KOPT-K1 (cell line): ENCODE measurements at regions not wholly inside any gene's neighbourhood (a gene's known extent, or its start where the extent isn't known, plus 50 kb on each side); places are given as distances from the start of the nearest gene placed in this dataset.

Experiments used
- H3K27ac ChIP-seq: fragments of 200-600 bp; sonication (generic); 2 replicates; pipeline ENCODE4 v1.5.1; 2016; ENCODE audit warnings: antibody characterized with exemption, mild to moderate bottlenecking, low read depth, low read length; ENCODE audit not compliant: poor library complexity, severe bottlenecking
- H3K36me3 ChIP-seq: fragments of 200-600 bp; sonication (generic); 2 replicates; pipeline ENCODE4 v1.5.1; 2017; ENCODE audit warnings: antibody characterized with exemption, mild to moderate bottlenecking, low read length, moderate library complexity; ENCODE audit not compliant: insufficient read depth
- H3K9me3 ChIP-seq: fragments of 200-600 bp; sonication (generic); 2 replicates; pipeline ENCODE4 v1.5.1; 2017; ENCODE audit warnings: antibody characterized with exemption, low read length, mild to moderate bottlenecking; ENCODE audit not compliant: insufficient read depth, poor library complexity, severe bottlenecking

GRCh38 chr11:127552446-127552845 is 551.9 kb upstream of the KIRREL3 start:
- Histone ChIP-seq H3K9me3 (no peaks in the 10 kb centered on the region), H3K27ac (no peak overlapping the region), H3K36me3 (no peaks in the 10 kb centered on the region)

- Histone ChIP-seq H3K36me3 (no peaks in the 10 kb centered on the region), H3K27ac (no peak overlapping the region), H3K9me3 (no peaks in the 10 kb centered on the region)
Measured at GRCh38 chr11:127531167-127531566, 530.6 kb upstream of the KIRREL3 start.

DNA sequence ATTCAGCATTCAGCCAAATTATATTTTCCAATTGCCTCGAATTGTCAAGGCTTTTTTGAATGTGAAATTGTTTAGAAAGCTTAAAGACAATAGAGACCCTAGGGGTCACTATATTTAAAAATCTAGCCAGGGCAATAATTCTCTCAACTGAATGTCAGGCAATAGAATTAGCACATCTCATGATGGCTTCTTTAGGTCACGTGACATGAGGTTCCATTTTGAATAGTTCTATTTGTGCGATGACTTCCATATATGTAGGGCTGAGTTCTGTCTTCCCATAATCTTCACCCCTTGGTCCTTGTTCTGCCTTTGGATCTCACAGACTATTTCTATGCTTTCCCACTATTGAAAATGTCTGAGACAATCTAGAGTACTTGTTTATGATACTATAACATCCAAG is 527.7 kb upstream of the KIRREL3 start:
- no peaks in the 10 kb centered on the region for H3K9me3 ChIP-seq
- no peaks in the 10 kb centered on the region for H3K36me3 ChIP-seq
- no peak overlapping the region for H3K27ac ChIP-seq

- Histone ChIP-seq H3K9me3 (no peaks in the 10 kb centered on the region), H3K36me3 (no peaks in the 10 kb centered on the region), H3K27ac (no peak overlapping the region)
Measured at GRCh38 chr11:127524618-127525017, 524.0 kb upstream of the KIRREL3 start.

DNA sequence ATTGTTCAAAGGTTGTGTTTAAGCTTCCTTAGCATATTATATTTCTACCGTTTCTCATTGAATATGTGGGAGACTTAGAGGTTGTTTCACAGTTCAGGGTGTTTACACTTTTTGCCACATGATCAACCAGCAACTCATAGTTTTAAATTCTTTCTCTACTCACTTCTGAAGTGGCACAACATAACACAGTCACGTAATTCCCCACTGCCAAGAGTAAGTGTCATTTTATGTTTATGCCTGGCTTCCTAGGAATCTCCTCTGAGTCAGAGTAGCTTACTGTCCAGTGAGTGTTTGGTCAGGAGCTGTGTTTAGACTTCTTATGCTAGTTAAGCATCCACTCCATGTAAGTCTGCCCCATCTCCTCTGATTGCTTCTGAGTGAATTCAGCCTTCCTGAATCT is 520.8 kb upstream of the KIRREL3 start:
- Histone ChIP-seq H3K9me3 (no peaks in the 10 kb centered on the region), H3K36me3 (no peaks in the 10 kb centered on the region), H3K27ac (no peak overlapping the region)

DNA sequence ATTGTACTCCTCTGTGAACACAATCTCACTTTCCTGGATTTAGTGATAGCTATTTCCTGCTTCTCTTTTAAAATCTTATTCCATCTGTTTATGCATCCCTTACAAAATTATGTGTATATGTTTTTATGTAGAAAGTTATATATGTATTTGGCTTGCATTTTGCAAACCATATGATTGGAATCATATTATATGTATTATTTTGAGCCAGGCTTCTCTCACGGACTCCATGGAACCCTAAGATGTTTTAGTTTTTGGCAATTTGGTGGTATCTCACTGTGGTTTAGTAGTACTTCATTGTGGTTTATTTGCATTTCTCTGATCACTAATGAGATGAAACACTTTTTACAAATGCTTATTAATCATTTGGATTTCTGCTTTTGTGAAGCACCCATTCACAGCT is 507.3 kb upstream of the KIRREL3 start:
- Histone ChIP-seq H3K27ac (no peak overlapping the region), H3K9me3 (no peaks in the 10 kb centered on the region), H3K36me3 (no peaks in the 10 kb centered on the region)

- H3K9me3 ChIP-seq = no peaks in the 10 kb centered on the region
- H3K36me3 ChIP-seq = no peaks in the 10 kb centered on the region
Measured at GRCh38 chr11:127506647-127507046, 506.1 kb upstream of the KIRREL3 start.

DNA sequence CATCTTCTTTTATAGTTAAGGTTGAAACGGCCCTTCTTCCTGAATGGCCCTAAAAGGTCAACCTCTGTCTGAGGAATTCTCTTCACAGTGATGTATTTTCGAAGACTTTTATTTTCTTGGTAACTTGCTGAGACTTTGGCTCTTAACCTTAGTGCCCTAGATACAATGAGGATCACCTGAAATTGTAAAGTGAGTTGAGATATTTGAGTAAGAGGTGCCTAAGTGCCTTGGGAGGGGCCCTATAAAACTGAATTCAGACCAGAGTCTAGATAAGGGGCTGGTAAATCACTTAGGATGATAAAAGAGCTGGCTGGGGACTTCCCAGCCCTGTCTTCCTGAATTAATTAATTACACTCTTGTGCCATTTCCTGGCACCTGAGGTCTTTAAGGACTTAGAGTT is 505.6 kb upstream of the KIRREL3 start:
- H3K36me3 ChIP-seq = no peaks in the 10 kb centered on the region
- H3K9me3 ChIP-seq = no peaks in the 10 kb centered on the region
- no peak overlapping the region for H3K27ac ChIP-seq

More at GRCh38 chr11:127506647-127507046, 506.1 kb upstream of the KIRREL3 start:
- no peak overlapping the region for H3K27ac ChIP-seq

GRCh38 chr11:127496165-127496564 is 495.6 kb upstream of the KIRREL3 start:
- Histone ChIP-seq H3K36me3 (no peaks in the 10 kb centered on the region), H3K27ac (no peak overlapping the region), H3K9me3 (peaks cover 10% of the 10 kb centered on the region)

- H3K27ac ChIP-seq = no peak overlapping the region
- H3K36me3 ChIP-seq = no peaks in the 10 kb centered on the region
- peaks cover 16% of the 10 kb centered on the region for H3K9me3 ChIP-seq
Measured at GRCh38 chr11:127493330-127494022, 492.9 kb upstream of the KIRREL3 start.

DNA sequence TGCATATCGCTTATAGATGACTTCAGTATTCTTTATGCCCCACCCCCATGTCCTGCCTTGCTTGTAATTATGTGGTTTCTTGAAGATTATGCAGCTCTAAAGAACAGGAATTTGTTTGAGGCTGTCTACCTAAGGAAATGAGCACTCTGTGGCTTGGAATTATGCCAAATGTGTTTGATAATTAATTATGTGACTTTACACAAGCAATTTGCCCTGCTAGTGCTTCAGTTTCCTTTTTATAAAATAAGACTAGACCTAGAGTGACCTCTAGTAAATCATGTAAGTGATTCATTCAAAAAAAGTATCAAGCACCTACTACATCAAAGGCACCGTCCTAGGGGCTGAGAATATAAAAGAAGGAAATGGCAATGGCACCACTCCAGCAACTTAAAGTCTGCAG is 491.5 kb upstream of the KIRREL3 start:
- Histone ChIP-seq H3K9me3 (peaks cover 16% of the 10 kb centered on the region), H3K36me3 (no peaks in the 10 kb centered on the region), H3K27ac (no peak overlapping the region)

GRCh38 chr11:127491589-127491988 is 491.0 kb upstream of the KIRREL3 start:
- Histone ChIP-seq H3K36me3 (no peaks in the 10 kb centered on the region), H3K9me3 (peaks cover 16% of the 10 kb centered on the region), H3K27ac (no peak overlapping the region)

DNA sequence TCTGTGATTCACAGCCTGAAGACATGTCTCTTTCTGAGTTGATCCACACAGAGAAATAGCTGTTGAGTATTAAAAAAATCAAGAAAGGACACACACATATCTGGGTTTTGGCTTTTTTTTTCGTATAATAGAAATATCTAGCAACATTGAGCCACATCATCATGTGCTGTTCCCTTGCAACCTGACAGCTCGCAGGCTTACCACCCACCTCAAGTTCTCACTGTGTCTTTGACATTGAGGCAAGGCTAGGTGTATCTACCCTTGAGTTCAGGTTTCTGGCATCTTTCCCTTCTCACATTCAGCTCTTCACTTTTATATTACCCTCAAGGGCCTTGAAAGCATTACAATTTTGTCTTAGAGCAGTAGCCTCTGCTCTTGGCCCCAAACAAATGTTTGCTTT is 490.3 kb upstream of the KIRREL3 start:
- H3K27ac ChIP-seq = no peak overlapping the region
- H3K36me3 ChIP-seq = no peaks in the 10 kb centered on the region
- peaks cover 16% of the 10 kb centered on the region for H3K9me3 ChIP-seq

DNA sequence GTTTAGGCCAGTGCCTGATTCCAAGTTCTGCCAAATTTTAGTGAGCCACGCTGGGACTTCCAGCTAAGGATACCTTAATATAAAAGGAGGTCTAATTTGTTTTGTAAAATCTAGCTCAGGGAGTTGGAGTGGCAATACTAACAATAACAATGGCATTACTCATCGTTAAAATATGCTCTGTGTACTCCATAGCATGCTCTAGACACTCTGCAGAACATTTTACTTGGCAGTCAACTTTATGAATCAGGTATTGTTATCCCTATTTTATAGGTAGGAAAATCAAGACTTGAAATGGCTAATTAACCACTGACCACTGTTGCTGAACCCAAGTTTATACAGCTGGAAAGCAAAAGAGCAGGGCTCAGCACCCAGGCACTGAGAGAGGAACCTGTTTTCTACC is 485.0 kb upstream of the KIRREL3 start:
- Histone ChIP-seq H3K36me3 (no peaks in the 10 kb centered on the region), H3K27ac (no peak overlapping the region), H3K9me3 (peaks cover under 1% of the 10 kb centered on the region)

- no peak overlapping the region for H3K27ac ChIP-seq
- no peaks in the 10 kb centered on the region for H3K9me3 ChIP-seq
- H3K36me3 ChIP-seq = no peaks in the 10 kb centered on the region
Measured at GRCh38 chr11:127481391-127481790, 480.8 kb upstream of the KIRREL3 start.

GRCh38 chr11:127478826-127479225 is 478.3 kb upstream of the KIRREL3 start:
- no peaks in the 10 kb centered on the region for H3K9me3 ChIP-seq
- no peak overlapping the region for H3K27ac ChIP-seq
- no peaks in the 10 kb centered on the region for H3K36me3 ChIP-seq
